HCT116 (cell line): ENCODE measurements at regions not wholly inside any gene's neighbourhood (a gene's known extent, or its start where the extent isn't known, plus 50 kb on each side); places are given as distances from the start of the nearest gene placed in this dataset.

Experiments
- ATAC-seq: fragments of 200-7000 bp; cut with Tn5 transposase; 2 replicates; pipeline ENCODE4 v1.9.1; 2020; ENCODE audit warnings: mild to moderate bottlenecking, moderate library complexity
- BruUV-seq: library from RNA; stranded (reverse); fragments of 400-500 nt; replicated peaks from 2 replicates; lab custom pipeline; 2021; lab: Mats Ljungman, UMichigan
- CTCF ChIA-PET: fragments of 300-600 bp; sonication (Branson Sonifier 250); formaldehyde crosslinking; loops from one replicate; lab custom pipeline; 2021; ENCODE audit warnings: antibody characterized with exemption; lab: Charles Lee
- POLR2A ChIA-PET: fragments of 300-600, 350-600 bp; sonication (Branson Sonifier 250); formaldehyde crosslinking; loops from one replicate; lab custom pipeline; 2021; ENCODE audit warnings: antibody characterized with exemption; lab: Charles Lee
- RAD21 ChIA-PET, 2 experiments: fragments of 300-600 bp; sonication (Branson Sonifier 250); formaldehyde crosslinking; loops; one replicate each; lab custom pipeline; 2023; ENCODE audit warnings: low total read pairs in 2 of 2; ENCODE audit not compliant: uncharacterized antibody in 2 of 2, unreplicated experiment in 2 of 2, low non-redundant PET in 1 of 2; lab: Charles Lee
- DNase-seq: peaks from one replicate; pipeline ENCODE4 v3.0.0-alpha.2; 2010; ENCODE audit warnings: low read depth, low spot score
- H2AFZ ChIP-seq: fragments of 200-600 bp; shearing (Covaris generic), sonication (generic); 2 replicates; pipeline ENCODE4 v1.6.1; 2017; ENCODE audit warnings: low read depth, mixed run types, mixed read lengths, antibody characterized with exemption, low read length; ENCODE audit not compliant: poor library complexity, severe bottlenecking
- H3K27ac ChIP-seq: 2 replicates; pipeline ENCODE4 v1.5.1; 2012; ENCODE audit warnings: low read depth, low read length
- H3K27me3 ChIP-seq: fragments of 200-600 bp; sonication (generic); 2 replicates; pipeline ENCODE4 v1.6.1; 2016; ENCODE audit warnings: mixed run types, low read length, mixed read lengths; ENCODE audit not compliant: insufficient read depth
- H3K36me3 ChIP-seq, 2 experiments: fragments of 200-500 bp in 1 of 2; fragments of 200-600 bp in 1 of 2; sonication (Bioruptor generic) in 1 of 2; sonication (generic) in 1 of 2; 2 replicates each; pipeline versions ENCODE4 v1.5.1 to v1.6.1; 2014 to 2016; ENCODE audit warnings: low read length in 2 of 2, inconsistent platforms in 1 of 2, mixed read lengths in 1 of 2, mixed run types in 1 of 2; ENCODE audit not compliant: insufficient read depth in 2 of 2, control insufficient read depth in 1 of 2
- H3K4me1 ChIP-seq, 2 experiments: fragments of 200-600 bp in 1 of 2; sonication (generic) in 1 of 2; 2 replicates each; pipeline versions ENCODE4 v1.5.1 to v1.6.1; 2012 to 2017; ENCODE audit warnings: low read length in 2 of 2, inconsistent platforms in 1 of 2, mild to moderate bottlenecking in 1 of 2, mixed read lengths in 1 of 2, mixed run types in 1 of 2, moderate library complexity in 1 of 2; ENCODE audit not compliant: insufficient read depth in 2 of 2, control insufficient read depth in 1 of 2
- H3K4me2 ChIP-seq: fragments of 200-600 bp; sonication (generic); 2 replicates; pipeline ENCODE4 v1.6.1; 2017; ENCODE audit warnings: mixed run types, low read length, mixed read lengths
- H3K4me3 ChIP-seq, 2 experiments: fragments of 200-600 bp in 1 of 2; sonication (generic) in 1 of 2; replicated peaks in 1 of 2; 2 replicates each; pipeline ENCODE4 v1.5.1; 2011 to 2016; ENCODE audit warnings: low read length in 2 of 2, control low read depth in 1 of 2, low read depth in 1 of 2, mild to moderate bottlenecking in 1 of 2, mixed read lengths in 1 of 2, mixed run types in 1 of 2
- H3K79me2 ChIP-seq: fragments of 200-600 bp; sonication (generic); 2 replicates; pipeline ENCODE4 v1.6.1; 2017; ENCODE audit warnings: mild to moderate bottlenecking, mixed run types, low read length, moderate library complexity, mixed read lengths; ENCODE audit not compliant: insufficient read depth
- H3K9ac ChIP-seq: fragments of 200-600 bp; sonication (generic); 2 replicates; pipeline ENCODE4 v1.6.1; 2016; ENCODE audit warnings: low read length, mixed read lengths
- H3K9me2 ChIP-seq: fragments of 200-600 bp; sonication (generic), shearing (Covaris generic); 2 replicates; pipeline ENCODE4 v1.6.1; 2017; ENCODE audit warnings: mixed run types, mild to moderate bottlenecking, moderate library complexity; ENCODE audit not compliant: insufficient read depth
- H3K9me3 ChIP-seq, 2 experiments: fragments of 200-500 bp in 1 of 2; fragments of 200-600 bp in 1 of 2; sonication (Bioruptor generic) in 1 of 2; sonication (generic) in 1 of 2; 2 replicates each; pipeline ENCODE4 v1.6.1; 2014 to 2017; ENCODE audit warnings: low read length in 2 of 2, mixed read lengths in 2 of 2, inconsistent platforms in 1 of 2, low read depth in 1 of 2, mild to moderate bottlenecking in 1 of 2, mixed run types in 1 of 2, moderate library complexity in 1 of 2; ENCODE audit not compliant: control insufficient read depth in 1 of 2, insufficient read depth in 1 of 2
- H4K20me1 ChIP-seq: fragments of 200-600 bp; sonication (generic), shearing (Covaris generic); 2 replicates; pipeline ENCODE4 v1.6.1; 2017; ENCODE audit warnings: mixed run types, mild to moderate bottlenecking, moderate library complexity; ENCODE audit not compliant: insufficient read depth
- CEBPB ChIP-seq: IDR thresholded peaks from 2 replicates; pipeline ENCODE4 v1.6.1; 2012; ENCODE audit warnings: low read depth
- ELF1 ChIP-seq: IDR thresholded peaks from 2 replicates; pipeline ENCODE4 v1.6.1; 2012; ENCODE audit warnings: low read depth, borderline replicate concordance
- EZH2 ChIP-seq: fragments of 200-600 bp; sonication (generic); IDR thresholded peaks from 2 replicates; pipeline ENCODE4 v1.6.1; 2017; ENCODE audit warnings: antibody characterized with exemption, mixed run types
- FOSL1 ChIP-seq: IDR thresholded peaks from 2 replicates; pipeline ENCODE4 v1.6.1; 2012; ENCODE audit warnings: low read depth
- POLR2AphosphoS5 ChIP-seq: IDR thresholded peaks from 2 replicates; pipeline ENCODE4 v1.6.1; 2011; ENCODE audit warnings: mild to moderate bottlenecking, low read depth, low read length, moderate library complexity
- RAD21 ChIP-seq: IDR thresholded peaks from 2 replicates; pipeline ENCODE4 v1.6.1; 2012; ENCODE audit warnings: low read depth, mild to moderate bottlenecking
- SIN3A ChIP-seq: IDR thresholded peaks from 2 replicates; pipeline ENCODE4 v1.6.1; 2012; ENCODE audit warnings: low read depth
- SP1 ChIP-seq: IDR thresholded peaks from 2 replicates; pipeline ENCODE4 v1.6.1; 2012; ENCODE audit warnings: low read depth
- TCF7L2 ChIP-seq: IDR thresholded peaks from 2 replicates; pipeline ENCODE4 v1.7.0; 2011; ENCODE audit warnings: borderline replicate concordance, inconsistent platforms; ENCODE audit not compliant: insufficient read depth, insufficient read length; ENCODE audit errors: extremely low read depth
- YY1 ChIP-seq: IDR thresholded peaks from 2 replicates; pipeline ENCODE4 v1.6.1; 2011; ENCODE audit warnings: low read length, low read depth, moderate library complexity, mild to moderate bottlenecking; ENCODE audit not compliant: insufficient replicate concordance; ENCODE audit errors: extremely low read depth
- ZNF274 ChIP-seq: fragments of 200-500 bp; sonication (Bioruptor generic); IDR thresholded peaks from 2 replicates; pipeline ENCODE4 v1.6.1; 2014; ENCODE audit warnings: mild to moderate bottlenecking, low read depth, low read length, inconsistent platforms
- intact Hi-C: fragments of 100-400 bp; cut with micrococcal nuclease; formaldehyde crosslinking; loops from 2 replicates; pipeline ENCODE4 v1.10.0; 2022
- TF ChIP-seq, protein P1 (sequence below): IDR thresholded peaks from 2 replicates; pipeline ENCODE4 v1.6.1; 2012
- TF ChIP-seq, protein P2 (sequence below): IDR thresholded peaks from 2 replicates; pipeline ENCODE4 v1.6.1; 2011; ENCODE audit warnings: mild to moderate bottlenecking, low read length, moderate library complexity; ENCODE audit not compliant: insufficient replicate concordance; ENCODE audit errors: extremely low read depth
- TF ChIP-seq, protein P3 (sequence below): IDR thresholded peaks from 2 replicates; pipeline ENCODE4 v1.6.1; 2012

DNA sequence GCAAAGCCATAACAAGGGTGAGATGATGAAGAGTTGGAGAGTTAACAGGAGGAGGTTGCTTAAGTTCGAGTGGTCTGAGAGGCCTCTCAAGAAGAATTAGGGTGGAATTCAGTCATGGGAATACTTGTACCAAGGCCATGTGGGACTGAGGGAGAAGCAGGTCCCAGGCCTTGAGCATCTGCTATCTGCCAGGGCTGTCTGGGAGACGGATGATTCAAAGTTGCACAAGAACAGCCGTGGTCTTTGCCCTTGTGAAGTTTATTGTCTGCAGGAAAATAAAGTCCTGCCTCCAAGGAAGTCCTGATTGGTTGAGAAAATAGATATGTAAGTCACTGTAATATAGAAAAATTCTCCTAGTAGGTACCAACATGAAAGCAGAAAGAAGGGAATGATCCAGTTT is 178.8 kb upstream of the RFC3 start:
- Histone ChIP-seq H3K36me3 (no peaks in the 10 kb centered on the region), H3K27ac (no peak overlapping the region), H2AFZ (no peak overlapping the region), H3K79me2 (no peaks in the 10 kb centered on the region), H3K4me2 (no peak overlapping the region), H3K9me2 (no peaks in the 10 kb centered on the region), H3K9me3 (no peaks in the 10 kb centered on the region), H3K4me3 (no peak overlapping the region), H3K27me3 (no peaks in the 10 kb centered on the region), H3K4me1 (no peaks in the 10 kb centered on the region), H4K20me1 (no peaks in the 10 kb centered on the region), H3K9ac (no peak overlapping the region)
- intact Hi-C loops, result no loop called here
- no TSS peak for BruUV-seq
- DNase-seq (no peak), ATAC-seq (no peak)
- RAD21 ChIA-PET, result interaction anchor here in 1 of 2 experiments (0.6 kb wide), 1 partner anchor 9 kb away, joined by 3 read pairs; no protein-coding TSS in a partner anchor
- CTCF ChIA-PET, result no interaction called here
- POLR2A ChIA-PET, result no interaction called here
- TF ChIP-seq SP1 (no peak), YY1 (no peak), RAD21 (no peak), POLR2AphosphoS5 (no peak), SIN3A (no peak), FOSL1 (no peak), TCF7L2 (no peak), ZNF274 (no peak), CEBPB (no peak), EZH2 (no peak), ELF1 (no peak)
- TF ChIP-seq, protein P1, sequence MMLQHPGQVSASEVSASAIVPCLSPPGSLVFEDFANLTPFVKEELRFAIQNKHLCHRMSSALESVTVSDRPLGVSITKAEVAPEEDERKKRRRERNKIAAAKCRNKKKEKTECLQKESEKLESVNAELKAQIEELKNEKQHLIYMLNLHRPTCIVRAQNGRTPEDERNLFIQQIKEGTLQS, result no peak
- TF ChIP-seq, protein P2, sequence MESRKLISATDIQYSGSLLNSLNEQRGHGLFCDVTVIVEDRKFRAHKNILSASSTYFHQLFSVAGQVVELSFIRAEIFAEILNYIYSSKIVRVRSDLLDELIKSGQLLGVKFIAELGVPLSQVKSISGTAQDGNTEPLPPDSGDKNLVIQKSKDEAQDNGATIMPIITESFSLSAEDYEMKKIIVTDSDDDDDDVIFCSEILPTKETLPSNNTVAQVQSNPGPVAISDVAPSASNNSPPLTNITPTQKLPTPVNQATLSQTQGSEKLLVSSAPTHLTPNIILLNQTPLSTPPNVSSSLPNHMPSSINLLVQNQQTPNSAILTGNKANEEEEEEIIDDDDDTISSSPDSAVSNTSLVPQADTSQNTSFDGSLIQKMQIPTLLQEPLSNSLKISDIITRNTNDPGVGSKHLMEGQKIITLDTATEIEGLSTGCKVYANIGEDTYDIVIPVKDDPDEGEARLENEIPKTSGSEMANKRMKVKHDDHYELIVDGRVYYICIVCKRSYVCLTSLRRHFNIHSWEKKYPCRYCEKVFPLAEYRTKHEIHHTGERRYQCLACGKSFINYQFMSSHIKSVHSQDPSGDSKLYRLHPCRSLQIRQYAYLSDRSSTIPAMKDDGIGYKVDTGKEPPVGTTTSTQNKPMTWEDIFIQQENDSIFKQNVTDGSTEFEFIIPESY, result no peak
- TF ChIP-seq, protein P3, sequence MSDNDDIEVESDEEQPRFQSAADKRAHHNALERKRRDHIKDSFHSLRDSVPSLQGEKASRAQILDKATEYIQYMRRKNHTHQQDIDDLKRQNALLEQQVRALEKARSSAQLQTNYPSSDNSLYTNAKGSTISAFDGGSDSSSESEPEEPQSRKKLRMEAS, result no peak
